GM19395 (cell line): ENCODE measurements at regions not wholly inside any gene's neighbourhood (a gene's known extent, or its start where the extent isn't known, plus 50 kb on each side); places are given as distances from the start of the nearest gene placed in this dataset.

Experiments used
- ATAC-seq: cut with Tn5 transposase; IDR thresholded peaks from one replicate; pipeline ENCODE4 v1.9.1; 2021; ENCODE audit warnings: mild to moderate bottlenecking, moderate library complexity; ENCODE audit not compliant: unreplicated experiment

DNA sequence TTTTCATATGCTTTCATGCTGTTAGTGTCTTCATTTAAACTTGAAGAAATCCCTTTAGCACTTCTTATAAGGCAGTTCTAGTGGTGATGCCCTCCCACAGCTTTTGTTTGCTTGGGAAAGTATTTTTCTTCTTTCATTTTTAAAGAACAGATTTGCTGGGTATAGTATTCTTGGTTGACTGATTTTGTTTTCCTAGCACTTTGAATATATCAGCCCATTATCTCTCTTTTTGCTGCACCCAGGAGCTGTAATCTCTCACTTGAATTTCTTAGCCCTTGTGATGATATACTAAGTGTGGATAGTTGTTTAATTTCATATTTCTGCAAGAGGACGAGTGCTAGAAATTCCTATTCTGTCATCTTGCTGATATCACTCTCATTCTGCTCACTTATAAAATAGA is 283.7 kb downstream of the GPAT3 start:
- ATAC-seq: no peak

DNA sequence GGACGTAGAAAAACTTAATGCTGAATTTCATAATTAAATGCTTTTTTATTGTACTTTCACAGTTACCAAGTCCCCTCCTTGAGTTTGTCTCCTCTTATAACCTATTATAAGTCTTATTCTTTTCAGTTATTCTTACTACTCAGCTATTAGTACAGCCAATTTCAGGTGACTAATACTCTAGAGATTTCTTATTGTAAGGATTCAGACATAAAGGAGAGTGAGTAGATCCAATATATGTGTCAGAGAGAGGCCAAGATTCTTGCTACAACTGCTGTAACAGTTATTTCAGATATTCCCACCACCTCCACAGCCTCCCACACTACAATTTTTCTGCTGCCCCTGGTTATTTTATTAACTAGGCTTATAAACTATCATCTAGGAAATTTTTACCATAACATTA is 274.5 kb downstream of the GPAT3 start:
- no peak for ATAC-seq

DNA sequence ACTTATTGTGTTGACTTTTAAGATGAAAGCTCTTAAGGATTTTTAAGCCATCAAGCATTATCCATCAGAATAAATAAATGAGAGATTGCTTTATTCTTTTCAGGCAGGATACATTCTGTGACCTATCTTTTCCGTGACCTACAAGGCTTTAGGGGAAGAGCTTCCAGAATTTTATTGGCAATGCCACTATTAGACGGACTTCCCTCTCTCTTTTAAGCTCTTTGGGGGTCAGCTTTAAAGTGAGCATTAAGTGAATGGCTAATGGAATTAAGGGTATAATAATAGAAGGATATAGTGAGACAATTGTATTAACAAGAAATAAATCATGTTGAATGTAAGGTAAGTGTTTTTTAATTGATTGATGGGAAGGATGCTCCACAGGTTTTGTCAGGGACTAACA is 273.7 kb downstream of the GPAT3 start:
- no peak for ATAC-seq

GRCh38 chr4:83793481-83793880 is 257.6 kb downstream of the GPAT3 start:
- no peak for ATAC-seq

GRCh38 chr4:83785891-83786290 is 250.0 kb downstream of the GPAT3 start:
- ATAC-seq: no peak

- no peak for ATAC-seq
Observed at GRCh38 chr4:83783215-83783614, 247.3 kb downstream of the GPAT3 start.

GRCh38 chr4:83782591-83782990 is 246.7 kb downstream of the GPAT3 start:
- ATAC-seq: no peak

- ATAC-seq: no peak
Observed at GRCh38 chr4:83781434-83781833, 245.5 kb downstream of the GPAT3 start.

DNA sequence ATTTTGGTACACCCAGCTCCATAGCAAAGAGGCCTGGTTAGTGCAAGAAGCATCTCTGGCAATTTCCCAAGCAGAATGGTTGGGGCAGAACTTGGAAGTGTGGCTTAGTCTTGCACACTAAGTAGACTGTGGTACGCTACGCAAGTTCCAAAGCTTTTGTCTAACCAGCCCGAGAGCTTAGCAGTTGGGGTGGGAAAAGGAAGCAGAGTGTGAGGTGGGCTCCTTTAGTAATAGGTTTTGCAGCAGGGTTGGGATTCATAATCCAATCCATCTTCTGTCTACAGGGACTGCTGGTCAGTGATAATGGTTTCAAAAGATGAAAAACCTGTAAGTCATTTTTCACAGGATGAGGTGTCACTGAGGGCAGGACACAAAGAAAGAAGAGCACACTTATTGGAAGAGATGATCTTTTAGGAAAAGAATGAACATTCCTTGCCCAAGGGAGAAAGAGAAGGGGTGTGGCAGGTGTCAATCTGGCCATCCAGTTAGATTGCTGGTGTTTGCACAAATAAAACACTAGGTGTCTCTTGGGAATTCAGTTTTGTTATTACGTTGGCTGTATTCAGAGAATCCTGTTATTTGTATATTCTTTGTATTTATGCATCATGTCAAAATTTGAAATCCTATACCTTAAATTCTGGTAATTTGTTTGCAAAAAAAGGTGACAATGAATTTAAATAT is 244.3 kb downstream of the GPAT3 start:
- no peak for ATAC-seq

DNA sequence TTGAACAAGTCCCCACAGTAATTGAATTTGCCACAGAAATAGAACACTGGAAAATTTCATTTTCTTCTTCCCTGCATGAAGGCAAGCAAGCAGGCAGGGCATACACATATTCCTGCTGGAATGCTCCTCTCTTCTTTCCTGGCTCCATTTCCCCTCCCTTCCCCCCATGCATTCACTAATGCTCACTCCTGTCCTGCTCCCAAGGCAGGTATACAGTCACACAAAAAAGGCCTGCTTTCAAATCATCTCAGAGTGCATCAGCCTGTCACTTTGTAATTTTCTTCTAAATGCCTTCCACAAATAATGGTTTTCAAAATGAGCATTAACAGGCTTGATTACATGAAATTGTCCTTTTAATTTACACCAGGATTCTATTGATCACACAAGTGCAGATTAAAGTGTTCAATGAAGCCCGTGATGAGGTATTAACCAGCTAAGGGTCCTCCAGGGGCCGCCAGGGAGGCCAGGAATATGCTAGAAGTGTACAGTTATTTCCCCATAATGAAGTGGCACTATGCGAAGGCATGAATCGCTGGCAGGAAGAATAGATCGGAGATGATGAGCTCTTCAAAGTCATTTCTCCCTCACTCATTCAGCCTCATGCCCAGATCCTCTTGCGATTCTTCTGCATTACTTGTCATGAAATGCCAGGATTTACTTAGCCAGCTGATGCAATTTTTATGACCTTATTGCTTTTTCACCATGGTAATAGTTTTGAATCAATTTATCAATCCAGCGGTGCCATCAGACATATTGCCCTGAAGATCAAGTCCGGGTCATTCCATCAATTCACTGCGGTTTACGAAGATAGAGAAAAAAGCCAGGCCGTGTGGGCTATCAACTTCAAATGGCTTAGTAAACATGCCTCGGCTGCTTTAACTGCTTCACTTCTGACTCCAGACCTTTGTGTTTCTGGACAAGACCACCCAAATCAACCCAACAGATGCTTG is 243.5 kb downstream of the GPAT3 start:
- no peak for ATAC-seq

GRCh38 chr4:83772685-83773084 is 236.8 kb downstream of the GPAT3 start:
- ATAC-seq: no peak

DNA sequence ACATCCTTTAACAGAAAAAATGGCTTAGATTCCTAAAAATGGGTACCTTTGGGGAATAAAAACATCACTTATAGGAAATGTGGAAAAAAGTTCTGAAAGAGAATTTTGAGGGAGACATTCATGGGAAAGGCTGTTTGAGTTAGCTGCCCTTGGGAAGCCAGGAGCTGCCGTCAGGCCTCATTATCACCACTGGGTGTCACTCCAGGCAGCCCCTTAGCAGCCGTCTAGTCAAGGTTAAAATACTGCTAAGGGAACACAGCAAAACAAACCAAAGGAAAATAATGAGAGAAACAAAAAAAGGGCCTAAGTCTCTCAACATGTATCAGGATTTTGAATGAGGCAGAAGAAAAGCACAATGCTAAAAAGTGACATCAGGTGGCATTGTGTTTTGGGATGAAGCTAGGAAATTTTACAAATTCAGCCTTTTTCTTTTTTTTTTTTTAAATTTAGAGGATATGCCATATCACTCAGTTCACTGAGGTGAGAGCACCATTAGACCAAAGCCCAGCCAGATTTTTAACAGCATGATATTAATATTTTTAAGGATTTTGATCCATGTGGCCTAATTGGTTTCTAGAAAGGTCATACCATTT is 235.3 kb downstream of the GPAT3 start:
- no peak for ATAC-seq

DNA sequence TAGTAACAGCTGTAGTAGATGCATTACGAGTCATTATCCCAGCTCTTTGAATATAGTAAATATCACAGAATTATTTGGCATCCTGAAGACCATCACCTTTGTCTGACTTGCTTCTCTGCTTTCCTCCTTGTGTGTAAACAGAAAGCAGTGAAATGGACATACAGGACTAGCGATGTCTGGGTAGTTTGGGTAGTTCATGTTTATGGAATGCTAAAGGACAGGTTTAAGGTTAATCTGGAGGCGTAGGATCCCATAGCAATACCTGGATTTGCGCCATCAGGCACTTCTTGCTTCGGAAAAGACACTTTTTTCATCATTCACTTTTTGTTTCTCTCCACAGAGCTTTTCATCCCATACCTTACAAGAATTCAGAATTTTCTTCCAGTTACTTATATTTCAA is 232.2 kb downstream of the GPAT3 start:
- no peak for ATAC-seq

DNA sequence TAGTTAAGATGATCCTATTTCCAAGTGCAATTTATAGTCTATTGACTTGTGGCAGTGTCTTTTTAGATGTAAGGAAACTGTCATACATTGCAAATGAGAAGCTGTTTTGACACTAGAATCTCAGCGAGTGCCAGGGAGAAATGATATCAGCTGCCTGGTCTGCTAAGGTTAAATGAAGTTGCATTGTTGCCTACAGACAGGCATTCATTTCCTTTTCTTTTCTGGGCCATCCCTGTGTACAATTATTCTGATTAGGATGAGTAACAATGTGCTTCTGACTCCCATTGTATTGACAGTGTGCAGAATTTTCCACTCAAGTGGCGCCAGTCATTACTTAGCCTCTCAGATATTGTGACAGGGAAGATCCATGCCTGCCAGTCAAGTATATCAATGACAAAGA is 231.2 kb downstream of the GPAT3 start:
- no peak for ATAC-seq

DNA sequence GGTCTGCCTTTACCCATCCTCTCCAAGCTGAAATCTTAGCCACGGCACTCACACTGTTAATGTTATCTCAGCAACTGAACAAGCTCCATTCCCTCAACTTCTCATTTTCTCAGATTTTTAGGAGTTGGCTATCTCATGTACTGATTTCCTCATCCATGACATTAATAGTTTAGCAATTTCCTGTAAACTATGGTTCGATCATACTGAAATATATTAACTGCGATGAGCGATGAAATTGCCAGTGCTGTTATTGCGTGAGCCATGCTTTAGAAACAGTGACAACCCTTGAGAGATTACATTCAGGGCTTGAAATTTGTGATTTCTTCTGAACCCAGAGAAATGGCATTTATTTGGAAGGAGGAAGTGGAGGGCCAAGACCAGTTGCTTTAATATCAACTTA is 223.7 kb downstream of the GPAT3 start:
- ATAC-seq: no peak

DNA sequence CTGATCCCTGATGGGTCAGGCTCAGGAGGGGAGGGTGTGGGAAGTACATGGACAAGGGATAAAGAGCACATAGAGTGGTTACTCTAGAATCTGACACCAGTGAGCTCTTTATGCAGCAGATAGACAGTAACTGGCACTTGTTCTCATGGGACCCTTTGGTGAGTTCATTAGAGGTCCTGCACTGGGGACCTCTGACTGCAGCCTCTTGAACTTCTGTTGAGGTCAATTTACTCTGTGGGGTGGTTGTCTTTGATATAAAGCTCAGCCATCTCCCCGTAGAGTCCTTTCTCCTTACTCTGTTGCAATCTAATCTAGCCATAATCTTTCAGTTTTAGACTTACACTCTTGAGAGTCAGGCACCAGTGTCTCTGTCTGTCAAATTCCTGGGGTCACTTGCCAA is 222.4 kb downstream of the GPAT3 start:
- ATAC-seq: no peak

DNA sequence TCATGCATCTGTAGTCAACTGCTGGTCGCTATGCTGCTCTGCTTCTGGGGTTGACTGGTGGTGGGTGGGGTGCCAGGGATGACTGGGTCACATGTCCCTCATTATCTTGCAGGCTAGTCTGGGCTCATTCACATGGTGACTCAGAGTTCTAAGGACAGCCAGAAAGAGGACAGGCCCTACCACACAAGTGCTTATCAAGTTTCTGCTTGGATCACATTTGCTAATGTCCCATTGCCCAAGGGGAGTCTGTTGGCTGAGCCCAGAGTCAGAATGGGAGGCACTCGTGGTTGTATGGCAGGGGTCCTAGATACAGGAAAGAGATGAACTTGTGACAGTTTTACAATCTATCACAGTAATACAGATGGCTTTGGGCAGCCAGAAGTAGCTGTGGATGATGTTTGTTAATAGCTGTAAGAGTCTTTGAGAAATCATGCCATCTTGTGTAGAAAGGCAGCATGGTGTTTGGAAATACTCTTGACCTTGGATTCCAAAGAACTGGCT is 221.3 kb downstream of the GPAT3 start:
- ATAC-seq: no peak

DNA sequence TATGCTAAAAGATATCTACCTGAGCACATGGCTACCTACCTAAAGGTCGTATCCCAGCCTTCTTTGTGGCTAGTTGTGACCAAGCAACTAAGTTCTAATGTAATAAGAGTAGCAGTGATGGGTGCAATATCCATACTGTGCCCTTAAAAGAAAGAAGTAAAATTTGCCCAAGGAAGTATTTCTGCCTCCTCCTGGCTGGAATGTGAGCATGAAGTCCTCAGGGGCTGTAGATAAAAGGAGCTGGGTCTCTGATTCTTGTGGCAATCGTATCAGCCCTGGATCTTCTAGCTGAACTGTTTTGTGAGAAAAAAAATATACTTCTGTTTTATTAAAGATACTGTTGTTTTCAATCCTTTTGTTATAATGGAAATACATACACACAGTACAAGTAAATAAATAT is 217.4 kb downstream of the GPAT3 start:
- ATAC-seq: no peak

- no peak for ATAC-seq
Observed at GRCh38 chr4:83751336-83751949, 215.5 kb downstream of the GPAT3 start.

DNA sequence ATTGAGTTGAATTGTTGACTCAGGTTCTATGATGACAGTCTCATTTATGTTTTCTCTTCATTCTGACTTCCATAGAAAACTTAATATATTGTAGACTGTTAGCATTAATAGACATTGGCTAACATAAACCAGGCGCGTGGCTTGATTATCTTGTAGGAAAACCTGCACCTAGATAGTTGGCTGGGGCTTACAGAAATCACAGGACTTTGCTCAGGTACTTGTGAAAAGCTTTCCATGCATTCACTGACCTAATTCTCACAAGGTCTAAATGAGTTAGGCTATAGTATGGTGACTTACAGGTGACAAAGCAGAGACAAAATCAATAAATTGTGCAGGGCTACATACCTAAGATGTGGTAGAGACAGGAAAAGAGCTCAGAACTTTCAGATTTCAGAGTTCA is 212.8 kb downstream of the GPAT3 start:
- ATAC-seq: no peak

DNA sequence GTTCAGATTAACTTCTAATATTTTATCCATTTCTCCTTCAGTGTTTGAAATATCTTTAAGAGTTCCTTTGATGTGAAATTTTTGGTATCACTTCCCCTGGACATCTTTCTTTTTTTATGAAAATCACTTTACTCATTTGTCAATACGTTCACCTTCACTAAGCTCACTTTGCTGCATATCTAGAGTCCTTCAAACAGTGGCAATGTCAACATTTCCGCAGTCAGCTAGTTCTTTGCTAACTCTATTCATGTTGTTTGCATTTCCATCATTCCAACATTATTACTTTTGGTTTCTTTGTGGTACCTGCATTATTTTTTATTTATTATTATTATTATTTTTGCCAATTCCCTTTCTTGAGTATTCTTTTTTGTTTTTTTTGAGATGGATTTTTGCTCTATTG is 203.0 kb downstream of the GPAT3 start:
- ATAC-seq: no peak
